Stimulated activated CD8-positive, alpha-beta memory T cell treated with anti-CD3 and anti-CD28 coated beads, Interleukin-15, amount 100 ng/mL, for 24 hours (primary cell): ENCODE measurements at regions not wholly inside any gene's neighbourhood (a gene's known extent, or its start where the extent isn't known, plus 50 kb on each side); places are given as distances from the start of the nearest gene placed in this dataset.

ENCODE experiments used
- DNase-seq: peaks from one replicate; pipeline ENCODE4 v3.0.0-alpha.2; 2020; ENCODE audit warnings: low read depth

DNA sequence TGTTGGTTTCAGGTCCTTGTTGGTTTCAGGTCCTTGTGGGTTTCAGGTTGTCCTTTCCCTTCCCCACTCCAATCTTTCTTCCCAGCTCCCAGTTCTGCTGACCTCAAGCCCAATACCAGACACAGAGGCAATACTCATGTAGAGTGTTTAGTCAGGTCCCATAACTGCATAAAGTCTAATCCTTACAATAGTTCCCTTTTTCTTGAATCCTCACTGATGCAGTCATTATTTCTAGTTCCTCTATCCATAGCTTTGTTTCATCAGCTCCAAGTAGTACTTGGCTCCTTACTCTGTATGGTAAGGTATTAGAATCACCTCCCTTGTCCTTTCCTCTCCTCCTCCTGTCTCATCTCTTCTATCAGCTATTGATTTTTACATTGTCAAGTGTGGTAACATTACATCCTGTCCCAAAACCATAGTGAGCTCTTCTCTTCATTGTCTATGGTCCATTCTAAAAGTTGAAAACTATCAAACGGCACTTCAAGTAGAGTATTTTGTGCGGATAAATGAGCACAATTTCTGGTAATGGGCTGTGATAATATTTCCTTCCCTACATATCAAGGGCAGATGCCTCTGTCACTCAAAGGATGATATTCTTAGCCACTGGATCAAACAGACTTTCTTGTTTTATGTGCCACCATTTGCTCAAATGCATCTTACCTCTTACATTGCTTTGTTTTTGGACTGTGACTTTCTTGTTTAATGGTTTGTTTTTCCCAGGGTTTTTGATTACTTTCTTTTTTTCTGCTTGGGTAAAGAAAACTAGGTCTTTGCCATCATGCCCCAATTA lies 57.2 kb upstream of the JDP2 start:
- DNase-seq: no peak

DNA sequence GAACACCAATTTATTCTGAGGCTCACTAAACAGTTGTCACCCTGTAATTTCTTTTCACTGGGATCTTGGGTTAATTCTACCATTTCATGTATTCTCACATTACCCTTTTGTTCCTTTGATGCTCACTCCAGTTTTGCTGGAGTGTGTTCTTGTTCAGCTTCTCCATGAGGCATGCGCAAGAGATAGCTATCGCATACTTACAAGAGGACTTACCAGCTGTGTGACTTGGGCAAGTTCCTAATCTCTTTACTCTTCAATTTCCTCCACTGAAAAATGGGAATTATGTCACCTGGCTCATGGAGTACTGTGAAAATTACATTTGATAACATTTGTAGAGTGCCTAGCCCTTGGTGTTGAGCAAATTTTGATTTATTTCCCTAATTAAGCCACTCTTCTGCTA lies 56.5 kb upstream of the JDP2 start:
- no peak for DNase-seq

DNA sequence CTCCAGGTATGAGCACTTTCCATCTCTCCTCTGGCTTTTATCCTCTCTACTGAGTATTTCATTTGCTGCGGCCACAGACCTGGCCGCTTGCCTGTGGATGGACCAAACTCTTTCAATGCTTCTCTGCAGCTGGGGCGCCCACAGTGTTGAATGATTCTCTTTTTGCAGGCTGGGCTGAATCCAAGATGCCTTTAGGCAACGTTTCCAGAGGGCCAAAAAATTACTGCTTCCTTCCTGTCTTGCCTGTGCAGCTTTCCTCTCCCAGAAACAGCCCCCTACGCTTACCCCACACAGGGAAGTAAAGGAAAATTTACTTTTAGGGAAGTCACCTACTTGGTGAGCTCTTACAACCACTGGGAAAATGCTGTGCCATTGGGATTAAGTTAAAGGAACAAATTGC lies 55.6 kb upstream of the JDP2 start:
- no peak for DNase-seq

DNA sequence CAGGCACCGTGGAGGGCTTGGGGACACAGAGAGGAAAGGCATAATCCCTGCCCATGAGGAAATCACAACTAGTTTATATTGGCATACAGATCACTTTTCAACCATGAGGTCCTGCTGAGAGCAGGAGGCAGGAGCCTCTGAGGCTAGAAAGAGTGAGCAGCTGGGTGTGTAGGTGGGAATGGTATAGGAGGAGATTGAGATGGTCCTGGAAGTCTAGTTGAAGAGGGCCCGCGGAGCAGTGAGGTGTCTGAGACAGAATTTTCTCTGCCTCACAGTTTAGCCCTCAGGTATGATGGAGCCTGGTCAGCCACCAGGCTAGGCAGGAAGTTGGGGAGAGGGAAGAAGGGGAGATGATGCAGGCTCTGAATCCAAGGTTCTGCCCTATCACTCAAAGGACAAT lies 54.7 kb upstream of the JDP2 start:
- DNase-seq: no peak

DNA sequence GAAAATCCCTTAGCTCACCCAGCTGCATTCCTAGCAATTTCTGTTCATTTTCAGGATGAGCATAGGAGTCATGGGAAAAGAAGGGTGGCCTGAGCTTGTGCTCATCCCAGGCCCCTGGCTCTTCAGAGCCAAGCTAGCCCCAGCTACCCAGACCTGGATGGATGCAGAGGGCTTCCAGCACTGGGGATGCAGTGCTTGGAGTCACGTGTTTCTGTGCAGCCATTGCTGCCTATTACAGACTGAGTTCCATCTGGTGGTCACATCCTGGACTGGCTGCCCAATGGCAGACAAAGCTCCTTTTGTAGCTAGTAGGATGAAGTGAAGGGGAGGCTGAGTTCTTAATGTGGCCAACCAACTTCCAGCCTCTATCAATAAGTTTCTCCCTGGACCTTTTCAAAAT lies 54.2 kb upstream of the JDP2 start:
- DNase-seq: no peak

DNA sequence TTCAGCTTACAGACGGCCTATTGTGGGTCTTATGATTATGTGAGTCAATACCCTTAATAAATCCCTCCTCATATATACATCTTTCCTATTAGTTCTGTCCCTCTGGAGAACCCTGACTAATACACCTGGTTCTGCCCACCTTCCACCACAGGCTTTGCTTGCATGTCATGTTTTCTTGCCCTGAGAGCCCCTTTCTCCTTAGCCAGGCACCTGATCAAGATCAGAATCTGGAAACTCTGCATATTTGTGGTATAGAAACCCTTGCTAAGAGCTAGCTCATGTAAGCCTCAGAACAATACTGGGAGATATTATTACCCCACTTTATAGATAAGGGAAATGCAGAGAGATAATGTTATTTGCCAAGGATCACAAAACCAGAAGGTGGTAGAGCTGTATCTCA lies 52.9 kb upstream of the JDP2 start:
- DNase-seq: no peak

DNA sequence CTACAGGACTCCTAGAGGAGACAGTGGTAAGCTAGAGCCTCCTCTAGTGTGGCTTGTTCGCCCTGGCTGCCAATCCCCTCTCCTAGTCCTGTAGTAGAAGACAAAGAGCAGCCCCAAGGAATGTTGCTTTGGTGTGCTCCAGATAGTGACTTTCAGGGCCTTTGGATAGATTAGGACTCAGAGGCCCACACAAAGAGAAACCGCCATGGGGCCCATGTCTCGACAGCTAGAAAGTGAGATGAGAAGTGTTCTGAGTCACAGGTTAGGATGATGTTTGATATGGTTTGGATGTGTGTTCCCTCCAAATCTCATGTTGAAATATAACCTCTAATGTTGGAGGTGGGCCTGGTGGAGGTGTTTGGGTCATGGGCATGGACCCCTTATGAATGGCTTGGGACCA lies 51.8 kb upstream of the JDP2 start:
- no peak for DNase-seq
